ENCODE measurements at regions not wholly inside any gene's neighbourhood (a gene's known extent, or its start where the extent isn't known, plus 50 kb on each side); places are given as distances from the start of the nearest gene placed in this dataset.
A peak's percentile ranks its signal among the peaks of the same experiment; 100 is the strongest.

GRCh38 chr2:220946552-220946951 is 625.6 kb downstream of the EPHA4 start:
- DNase-seq, result no peak
- H3K4me1 Mint-ChIP-seq (ENCODE audit: low read depth, unreplicated experiment), result peaks cover 7% of the 10 kb centered on the region
- peaks cover 4% of the 10 kb centered on the region for H3K36me3 Mint-ChIP-seq (ENCODE audit: unreplicated experiment)
- H3K4me3 Mint-ChIP-seq (ENCODE audit: unreplicated experiment), result no peak overlapping the region
- no peak overlapping the region for H3K27ac Mint-ChIP-seq (ENCODE audit: unreplicated experiment)
- no peak for TF ChIP-seq CTCF (IDR thresholded peaks at IDR 0.05; ENCODE audit: partially characterized antibody, unreplicated experiment)
- no peaks in the 10 kb centered on the region for H3K27me3 Mint-ChIP-seq (ENCODE audit: unreplicated experiment)
- peaks cover 2% of the 10 kb centered on the region for H3K9me3 Mint-ChIP-seq (ENCODE audit: unreplicated experiment)

- no peaks in the 10 kb centered on the region for H3K27me3 Mint-ChIP-seq (ENCODE audit: unreplicated experiment)
- H3K4me3 Mint-ChIP-seq (ENCODE audit: unreplicated experiment), result no peak overlapping the region
- no peak for DNase-seq
- no peaks in the 10 kb centered on the region for H3K9me3 Mint-ChIP-seq (ENCODE audit: unreplicated experiment)
- TF ChIP-seq CTCF (IDR thresholded peaks at IDR 0.05; ENCODE audit: partially characterized antibody, unreplicated experiment), result no peak
- H3K4me1 Mint-ChIP-seq (ENCODE audit: low read depth, unreplicated experiment), result peaks cover 7% of the 10 kb centered on the region
- H3K36me3 Mint-ChIP-seq (ENCODE audit: unreplicated experiment), result peaks cover 5% of the 10 kb centered on the region
- no peak overlapping the region for H3K27ac Mint-ChIP-seq (ENCODE audit: unreplicated experiment)
Measured at GRCh38 chr2:220948579-220948978, 623.5 kb downstream of the EPHA4 start.

- Mint-ChIP-seq H3K4me1 (ENCODE audit: low read depth, unreplicated experiment) (peaks cover 7% of the 10 kb centered on the region), H3K4me3 (ENCODE audit: unreplicated experiment) (no peak overlapping the region), H3K27me3 (ENCODE audit: unreplicated experiment) (no peaks in the 10 kb centered on the region), H3K36me3 (ENCODE audit: unreplicated experiment) (peaks cover 6% of the 10 kb centered on the region), H3K27ac (ENCODE audit: unreplicated experiment) (no peak overlapping the region), H3K9me3 (ENCODE audit: unreplicated experiment) (peaks cover 3% of the 10 kb centered on the region)
- DNase-seq, result no peak
- no peak for TF ChIP-seq CTCF (IDR thresholded peaks at IDR 0.05; ENCODE audit: partially characterized antibody, unreplicated experiment)
Measured at GRCh38 chr2:220949466-220949865, 622.6 kb downstream of the EPHA4 start.

- Mint-ChIP-seq H3K4me3 (ENCODE audit: unreplicated experiment) (no peak overlapping the region), H3K36me3 (ENCODE audit: unreplicated experiment) (peaks cover 6% of the 10 kb centered on the region), H3K9me3 (ENCODE audit: unreplicated experiment) (peaks cover 3% of the 10 kb centered on the region), H3K27ac (ENCODE audit: unreplicated experiment) (no peak overlapping the region), H3K27me3 (ENCODE audit: unreplicated experiment) (no peaks in the 10 kb centered on the region), H3K4me1 (ENCODE audit: low read depth, unreplicated experiment) (peaks cover 15% of the 10 kb centered on the region)
- TF ChIP-seq CTCF (IDR thresholded peaks at IDR 0.05; ENCODE audit: partially characterized antibody, unreplicated experiment), result no peak
- no peak for DNase-seq
Measured at GRCh38 chr2:220955776-220956175, 616.3 kb downstream of the EPHA4 start.

- peak; percentile 18 for DNase-seq
- H3K4me1 Mint-ChIP-seq (ENCODE audit: low read depth, unreplicated experiment), result peaks cover 15% of the 10 kb centered on the region
- H3K9me3 Mint-ChIP-seq (ENCODE audit: unreplicated experiment), result peaks cover 3% of the 10 kb centered on the region
- peak overlapping the region; percentile 23 for H3K27ac Mint-ChIP-seq (ENCODE audit: unreplicated experiment)
- TF ChIP-seq CTCF (IDR thresholded peaks at IDR 0.05; ENCODE audit: partially characterized antibody, unreplicated experiment), result no peak
- peaks cover 6% of the 10 kb centered on the region for H3K36me3 Mint-ChIP-seq (ENCODE audit: unreplicated experiment)
- H3K27me3 Mint-ChIP-seq (ENCODE audit: unreplicated experiment), result no peaks in the 10 kb centered on the region
- H3K4me3 Mint-ChIP-seq (ENCODE audit: unreplicated experiment), result peak overlapping the region; percentile 57
Measured at GRCh38 chr2:220956429-220956828, 615.7 kb downstream of the EPHA4 start.
